Neuron (in vitro differentiated cells): ENCODE measurements at regions not wholly inside any gene's neighbourhood (a gene's known extent, or its start where the extent isn't known, plus 50 kb on each side); places are given as distances from the start of the nearest gene placed in this dataset.
"Not testable (repeated sequence)": the region's sequence is repeated elsewhere in the genome, so short reads cannot be mapped to it uniquely, and the experiment has no call there.

Experiments
- H2AFZ ChIP-seq: one replicate; pipeline ENCODE4 v1.6.1; 2013; ENCODE audit warnings: low read depth, mild to moderate bottlenecking, inconsistent platforms, low read length, moderate library complexity
- H3K27me3 ChIP-seq: one replicate; pipeline ENCODE4 v1.6.1; 2013; ENCODE audit warnings: low read length; ENCODE audit not compliant: insufficient read depth
- H3K36me3 ChIP-seq: one replicate; pipeline ENCODE4 v1.6.1; 2013; ENCODE audit warnings: low read length; ENCODE audit not compliant: insufficient read depth
- H3K4me1 ChIP-seq: one replicate; pipeline ENCODE4 v1.6.1; 2013; ENCODE audit warnings: low read length; ENCODE audit not compliant: insufficient read depth
- H3K4me3 ChIP-seq: 2 replicates; pipeline ENCODE4 v1.5.1; 2013; ENCODE audit warnings: mild to moderate bottlenecking, low read length, moderate library complexity
- H3K9me3 ChIP-seq: one replicate; pipeline ENCODE4 v1.6.1; 2013; ENCODE audit warnings: low read length

GRCh38 chr2:166700079-166700478, 188.2 kb upstream of the XIRP2 start:
- H3K4me1 ChIP-seq = no peaks in the 10 kb centered on the region

GRCh38 chr2:166695154-166695553, 193.1 kb upstream of the XIRP2 start:
- H3K4me3 ChIP-seq = no peak overlapping the region
- H3K27me3 ChIP-seq = no peaks in the 10 kb centered on the region
- no peaks in the 10 kb centered on the region for H3K4me1 ChIP-seq
- H3K9me3 ChIP-seq = no peaks in the 10 kb centered on the region
- no peak overlapping the region for H2AFZ ChIP-seq
- no peaks in the 10 kb centered on the region for H3K36me3 ChIP-seq

More at GRCh38 chr2:166700079-166700478, 188.2 kb upstream of the XIRP2 start:
- no peak overlapping the region for H2AFZ ChIP-seq
- no peak overlapping the region for H3K4me3 ChIP-seq
- no peaks in the 10 kb centered on the region for H3K9me3 ChIP-seq
- no peaks in the 10 kb centered on the region for H3K36me3 ChIP-seq
- H3K27me3 ChIP-seq = no peaks in the 10 kb centered on the region

GRCh38 chr2:166686057-166686456, 192.0 kb upstream of the SCN7A start:
- H3K9me3 ChIP-seq, H3K4me3 ChIP-seq, H2AFZ ChIP-seq, H3K27me3 ChIP-seq, H3K36me3 ChIP-seq, H3K4me1 ChIP-seq: not testable (repeated sequence)

GRCh38 chr2:166677996-166678395, 183.9 kb upstream of the SCN7A start:
- no peaks in the 10 kb centered on the region for H3K9me3 ChIP-seq
- H2AFZ ChIP-seq = no peak overlapping the region
- no peak overlapping the region for H3K4me3 ChIP-seq
- H3K4me1 ChIP-seq = no peaks in the 10 kb centered on the region
- H3K27me3 ChIP-seq = no peaks in the 10 kb centered on the region
- no peaks in the 10 kb centered on the region for H3K36me3 ChIP-seq

- H3K9me3 ChIP-seq = no peaks in the 10 kb centered on the region
- no peak overlapping the region for H3K4me3 ChIP-seq
- no peaks in the 10 kb centered on the region for H3K4me1 ChIP-seq
- no peaks in the 10 kb centered on the region for H3K36me3 ChIP-seq
- H3K27me3 ChIP-seq = no peaks in the 10 kb centered on the region
- H2AFZ ChIP-seq = no peak overlapping the region
Measured at GRCh38 chr2:166676716-166677115, 182.7 kb upstream of the SCN7A start.

- no peak overlapping the region for H2AFZ ChIP-seq
- H3K4me1 ChIP-seq = no peaks in the 10 kb centered on the region
- H3K36me3 ChIP-seq = no peaks in the 10 kb centered on the region
- H3K4me3 ChIP-seq = no peak overlapping the region
- H3K9me3 ChIP-seq = no peaks in the 10 kb centered on the region
- H3K27me3 ChIP-seq = no peaks in the 10 kb centered on the region
Measured at GRCh38 chr2:166675553-166675952, 181.5 kb upstream of the SCN7A start.

- Histone ChIP-seq H3K36me3 (no peaks in the 10 kb centered on the region), H3K4me3 (no peak overlapping the region), H3K4me1 (no peaks in the 10 kb centered on the region), H2AFZ (no peak overlapping the region), H3K9me3 (no peaks in the 10 kb centered on the region), H3K27me3 (no peaks in the 10 kb centered on the region)
Measured at GRCh38 chr2:166673986-166674385, 179.9 kb upstream of the SCN7A start.

- Histone ChIP-seq H3K36me3 (no peaks in the 10 kb centered on the region), H3K9me3 (no peaks in the 10 kb centered on the region), H3K27me3 (no peaks in the 10 kb centered on the region), H3K4me1 (no peaks in the 10 kb centered on the region), H3K4me3 (no peak overlapping the region), H2AFZ (no peak overlapping the region)
Measured at GRCh38 chr2:166671801-166672200, 177.8 kb upstream of the SCN7A start.

GRCh38 chr2:166671235-166671634, 177.2 kb upstream of the SCN7A start:
- Histone ChIP-seq H3K4me1 (no peaks in the 10 kb centered on the region), H2AFZ (no peak overlapping the region), H3K4me3 (no peak overlapping the region), H3K27me3 (no peaks in the 10 kb centered on the region), H3K36me3 (no peaks in the 10 kb centered on the region), H3K9me3 (no peaks in the 10 kb centered on the region)

- Histone ChIP-seq H3K4me3 (no peak overlapping the region), H3K4me1 (no peaks in the 10 kb centered on the region), H3K27me3 (no peaks in the 10 kb centered on the region), H3K36me3 (no peaks in the 10 kb centered on the region), H3K9me3 (no peaks in the 10 kb centered on the region), H2AFZ (no peak overlapping the region)
Measured at GRCh38 chr2:166665991-166666940, 172.2 kb upstream of the SCN7A start.

GRCh38 chr2:166661824-166662223, 167.8 kb upstream of the SCN7A start:
- no peak overlapping the region for H3K4me3 ChIP-seq
- H3K4me1 ChIP-seq = no peaks in the 10 kb centered on the region
- H3K27me3 ChIP-seq = no peaks in the 10 kb centered on the region
- no peaks in the 10 kb centered on the region for H3K36me3 ChIP-seq
- no peak overlapping the region for H2AFZ ChIP-seq
- no peaks in the 10 kb centered on the region for H3K9me3 ChIP-seq

- Histone ChIP-seq H3K27me3 (no peaks in the 10 kb centered on the region), H3K9me3 (no peaks in the 10 kb centered on the region), H3K4me3 (no peak overlapping the region), H3K36me3 (no peaks in the 10 kb centered on the region), H3K4me1 (no peaks in the 10 kb centered on the region), H2AFZ (no peak overlapping the region)
Measured at GRCh38 chr2:166661391-166661790, 167.3 kb upstream of the SCN7A start.

GRCh38 chr2:166658901-166659300, 164.9 kb upstream of the SCN7A start:
- no peaks in the 10 kb centered on the region for H3K4me1 ChIP-seq
- H2AFZ ChIP-seq = no peak overlapping the region
- no peaks in the 10 kb centered on the region for H3K27me3 ChIP-seq
- H3K36me3 ChIP-seq = no peaks in the 10 kb centered on the region
- no peak overlapping the region for H3K4me3 ChIP-seq
- H3K9me3 ChIP-seq = no peaks in the 10 kb centered on the region
